HAP-1 (cell line): ENCODE measurements at regions not wholly inside any gene's neighbourhood (a gene's known extent, or its start where the extent isn't known, plus 50 kb on each side); places are given as distances from the start of the nearest gene placed in this dataset.
A peak's percentile ranks its signal among the peaks of the same experiment; 100 is the strongest.
"Not testable (repeated sequence)": the region's sequence is repeated elsewhere in the genome, so short reads cannot be mapped to it uniquely, and the experiment has no call there.

Source experiments
- DNase-seq, 2 experiments: peaks; one replicate each; pipeline ENCODE4 v3.0.0-alpha.2; 2016 to 2020; ENCODE audit warnings: low spot score in 2 of 2
- H3K27me3 ChIP-seq: fragments of 250-450 bp; sonication (Bioruptor Pico); 2 replicates; pipeline ENCODE4 v1.5.1; 2020; ENCODE audit warnings: low read depth, mild to moderate bottlenecking, moderate library complexity
- H3K36me3 ChIP-seq: fragments of 250-450 bp; sonication (Bioruptor Pico); replicated peaks from 2 replicates; pipeline ENCODE4 v1.5.1; 2020; ENCODE audit warnings: mild to moderate bottlenecking
- H3K4me1 ChIP-seq: fragments of 250-450 bp; sonication (Bioruptor Pico); 2 replicates; pipeline ENCODE4 v1.5.1; 2020; ENCODE audit warnings: mild to moderate bottlenecking
- H3K4me3 ChIP-seq: fragments of 250-450 bp; sonication (Bioruptor Pico); 2 replicates; pipeline ENCODE4 v1.5.1; 2020; ENCODE audit warnings: mild to moderate bottlenecking, moderate library complexity
- H3K9me3 ChIP-seq: fragments of 250-450 bp; sonication (Bioruptor Pico); 2 replicates; pipeline ENCODE4 v1.5.1; 2020; ENCODE audit warnings: mild to moderate bottlenecking, moderate library complexity
- in situ Hi-C: fragments of 300-500 bp; cut with MboI; formaldehyde crosslinking; loops from 3 replicates; pipeline ENCODE4 v1.14.3; 2020; ENCODE audit warnings: low sequenced_read_pairs, inconsistent platforms, mixed read lengths

GRCh38 chr12:112595410-112595809 lies 176.7 kb downstream of the PTPN11 start:
- Histone ChIP-seq H3K4me1 (peaks cover 20% of the 10 kb centered on the region), H3K36me3 (no peaks in the 10 kb centered on the region), H3K27me3 (no peaks in the 10 kb centered on the region), H3K4me3 (no peak overlapping the region), H3K9me3 (peaks cover under 1% of the 10 kb centered on the region; the same call in 1 of the 2 replicates)
- in situ Hi-C loops = no loop called here
- no peak for DNase-seq

GRCh38 chr12:112597986-112598385 lies 179.2 kb downstream of the PTPN11 start:
- Histone ChIP-seq H3K9me3 (peaks cover 7% of the 10 kb centered on the region; the same call in 1 of the 2 replicates), H3K27me3 (no peaks in the 10 kb centered on the region), H3K4me3 (no peak overlapping the region), H3K36me3 (no peaks in the 10 kb centered on the region), H3K4me1 (peaks cover 37% of the 10 kb centered on the region)
- in situ Hi-C loops = no loop called here
- DNase-seq = no peak

GRCh38 chr12:112598626-112599025 lies 179.9 kb downstream of the PTPN11 start:
- in situ Hi-C loops = no loop called here
- H3K9me3 ChIP-seq = peaks cover 7% of the 10 kb centered on the region; the same call in 1 of the 2 replicates
- H3K27me3 ChIP-seq = no peaks in the 10 kb centered on the region
- DNase-seq = no peak
- no peak overlapping the region for H3K4me3 ChIP-seq
- H3K4me1 ChIP-seq = peaks cover 42% of the 10 kb centered on the region
- H3K36me3 ChIP-seq = no peaks in the 10 kb centered on the region

GRCh38 chr12:112599871-112600270 lies 181.1 kb downstream of the PTPN11 start:
- DNase-seq = no peak
- peaks cover 42% of the 10 kb centered on the region for H3K4me1 ChIP-seq
- no peaks in the 10 kb centered on the region for H3K36me3 ChIP-seq
- in situ Hi-C loops = loop anchor here (5.0 kb wide), 1 partner anchor 83 kb away; no protein-coding TSS in a partner anchor
- no peak overlapping the region for H3K4me3 ChIP-seq
- no peaks in the 10 kb centered on the region for H3K27me3 ChIP-seq
- peaks cover 7% of the 10 kb centered on the region; the same call in 1 of the 2 replicates for H3K9me3 ChIP-seq

GRCh38 chr12:112602150-112602549 lies 183.4 kb downstream of the PTPN11 start:
- in situ Hi-C loops = loop anchor here (5.0 kb wide), 1 partner anchor 85 kb away; no protein-coding TSS in a partner anchor
- peak; percentile 90 to 100 for DNase-seq
- peaks cover 7% of the 10 kb centered on the region; the same call in 1 of the 2 replicates for H3K9me3 ChIP-seq
- H3K36me3 ChIP-seq = no peaks in the 10 kb centered on the region
- peaks cover 26% of the 10 kb centered on the region for H3K4me1 ChIP-seq
- no peaks in the 10 kb centered on the region for H3K27me3 ChIP-seq
- no peak overlapping the region for H3K4me3 ChIP-seq

GRCh38 chr12:112606611-112607365 lies 184.8 kb upstream of the RPH3A start:
- Histone ChIP-seq H3K4me1 (peaks cover 12% of the 10 kb centered on the region), H3K27me3 (no peaks in the 10 kb centered on the region), H3K4me3 (no peak overlapping the region), H3K9me3 (no peaks in the 10 kb centered on the region), H3K36me3 (no peaks in the 10 kb centered on the region)
- in situ Hi-C loops = no loop called here
- DNase-seq = peak in 1 of 2 experiments; percentile 26

- no peak for DNase-seq
- in situ Hi-C loops = no loop called here
- Histone ChIP-seq H3K4me3 (no peak overlapping the region), H3K4me1 (peaks cover 11% of the 10 kb centered on the region), H3K36me3 (no peaks in the 10 kb centered on the region), H3K9me3 (no peaks in the 10 kb centered on the region), H3K27me3 (no peaks in the 10 kb centered on the region)
These were observed 184.1 kb upstream of the RPH3A start for GRCh38 chr12:112607427-112607826.

GRCh38 chr12:112611908-112612307 lies 179.6 kb upstream of the RPH3A start:
- no peak for DNase-seq
- Histone ChIP-seq H3K9me3 (no peaks in the 10 kb centered on the region), H3K36me3 (no peaks in the 10 kb centered on the region), H3K27me3 (no peaks in the 10 kb centered on the region), H3K4me1 (no peaks in the 10 kb centered on the region; the same call in none of the 2 replicates), H3K4me3 (no peak overlapping the region)
- in situ Hi-C loops = no loop called here

- no peaks in the 10 kb centered on the region for H3K27me3 ChIP-seq
- H3K4me3 ChIP-seq = no peak overlapping the region
- no peaks in the 10 kb centered on the region; the same call in 1 of the 2 replicates for H3K4me1 ChIP-seq
- DNase-seq = no peak
- no peaks in the 10 kb centered on the region for H3K9me3 ChIP-seq
- in situ Hi-C loops = no loop called here
- H3K36me3 ChIP-seq = no peaks in the 10 kb centered on the region
These were observed 176.4 kb upstream of the RPH3A start for GRCh38 chr12:112615196-112615595.

- in situ Hi-C loops = no loop called here
- no peaks in the 10 kb centered on the region for H3K27me3 ChIP-seq
- no peaks in the 10 kb centered on the region for H3K36me3 ChIP-seq
- no peaks in the 10 kb centered on the region; the same call in 1 of the 2 replicates for H3K4me1 ChIP-seq
- H3K9me3 ChIP-seq = no peaks in the 10 kb centered on the region
- DNase-seq = peak; percentile 57 to 65
- H3K4me3 ChIP-seq = no peak overlapping the region
These were observed 174.9 kb upstream of the RPH3A start for GRCh38 chr12:112616469-112617152.

GRCh38 chr12:112617153-112617505 lies 174.4 kb upstream of the RPH3A start:
- Histone ChIP-seq H3K36me3 (no peaks in the 10 kb centered on the region), H3K4me3 (no peak overlapping the region), H3K4me1 (no peaks in the 10 kb centered on the region; the same call in 1 of the 2 replicates), H3K27me3 (no peaks in the 10 kb centered on the region), H3K9me3 (no peaks in the 10 kb centered on the region)
- in situ Hi-C loops = no loop called here
- no peak for DNase-seq

- no peak overlapping the region for H3K4me3 ChIP-seq
- H3K36me3 ChIP-seq = no peaks in the 10 kb centered on the region
- no peaks in the 10 kb centered on the region for H3K27me3 ChIP-seq
- H3K4me1 ChIP-seq = no peaks in the 10 kb centered on the region
- in situ Hi-C loops = no loop called here
- H3K9me3 ChIP-seq = no peaks in the 10 kb centered on the region; the same call in 1 of the 2 replicates
- no peak for DNase-seq
These were observed 163.7 kb upstream of the RPH3A start for GRCh38 chr12:112627851-112628250.

GRCh38 chr12:112631974-112632373 lies 159.6 kb upstream of the RPH3A start:
- H3K4me1 ChIP-seq, H3K9me3 ChIP-seq, in situ Hi-C loops, H3K4me3 ChIP-seq, H3K36me3 ChIP-seq, DNase-seq, H3K27me3 ChIP-seq: not testable (repeated sequence)

- no peak for DNase-seq
- in situ Hi-C loops = no loop called here
- no peak overlapping the region for H3K4me3 ChIP-seq
- H3K36me3 ChIP-seq = no peaks in the 10 kb centered on the region
- no peaks in the 10 kb centered on the region; the same call in 1 of the 2 replicates for H3K9me3 ChIP-seq
- H3K4me1 ChIP-seq = no peaks in the 10 kb centered on the region
- H3K27me3 ChIP-seq = peaks cover 6% of the 10 kb centered on the region; the same call in 1 of the 2 replicates
These were observed 156.5 kb upstream of the RPH3A start for GRCh38 chr12:112635036-112635435.
